Activated CD8-positive, alpha-beta T cell treated with anti-CD3 and anti-CD28 coated beads for 36 hours (primary cell): ENCODE measurements at regions not wholly inside any gene's neighbourhood (a gene's known extent, or its start where the extent isn't known, plus 50 kb on each side); places are given as distances from the start of the nearest gene placed in this dataset.

Source experiments
- ATAC-seq: fragments of 200-7000 bp; cut with Tn5 transposase; one replicate; pipeline ENCODE4 v1.10.0; 2021; ENCODE audit warnings: mild to moderate bottlenecking, moderate library complexity
- CTCF ChIA-PET: fragments of 350-600 bp; sonication (Branson Sonifier 250); formaldehyde crosslinking; loops from one replicate; lab custom pipeline; 2021; ENCODE audit warnings: antibody characterized with exemption; lab: Charles Lee
- POLR2A ChIA-PET: fragments of 350-600 bp; sonication (Branson Sonifier 250); formaldehyde crosslinking; loops from one replicate; lab custom pipeline; 2021; ENCODE audit warnings: antibody characterized with exemption; lab: Charles Lee
- DNase-seq: peaks from one replicate; pipeline ENCODE4 v3.0.0-alpha.2; 2020
- H3K27ac Mint-ChIP-seq: one replicate; pipeline ENCODE4 v1.8.0; 2021; ENCODE audit warnings: mild to moderate bottlenecking, mixed read lengths
- H3K27me3 Mint-ChIP-seq: one replicate; pipeline ENCODE4 v1.8.0; 2021; ENCODE audit warnings: mixed read lengths
- H3K36me3 Mint-ChIP-seq: one replicate; pipeline ENCODE4 v1.8.0; 2021; ENCODE audit warnings: low read depth, mixed read lengths
- H3K4me1 Mint-ChIP-seq: one replicate; pipeline ENCODE4 v1.8.0; 2021; ENCODE audit warnings: low read depth, mixed read lengths
- H3K4me3 Mint-ChIP-seq: one replicate; pipeline ENCODE4 v1.8.0; 2021; ENCODE audit warnings: mild to moderate bottlenecking, moderate library complexity, mixed read lengths
- H3K9me3 Mint-ChIP-seq: one replicate; pipeline ENCODE4 v1.8.0; 2021; ENCODE audit warnings: mixed read lengths
- CTCF ChIP-seq: fragments of 200-600 bp; IDR thresholded peaks from one replicate; pipeline ENCODE4 v1.8.0; 2022; ENCODE audit warnings: antibody characterized with exemption, mild to moderate bottlenecking
- intact Hi-C: fragments of 100-400 bp; cut with micrococcal nuclease; formaldehyde crosslinking; loops from one replicate; pipeline ENCODE4 v1.10.0; 2022

GRCh38 chr3:40911928-40912327 is 287.4 kb upstream of the CTNNB1 start:
- Mint-ChIP-seq H3K36me3 (no peaks in the 10 kb centered on the region), H3K9me3 (no peaks in the 10 kb centered on the region), H3K27ac (no peak overlapping the region), H3K4me3 (no peak overlapping the region), H3K27me3 (no peaks in the 10 kb centered on the region), H3K4me1 (no peaks in the 10 kb centered on the region)
- intact Hi-C loops: no loop called here
- DNase-seq (no peak), ATAC-seq (no peak)
- TF ChIP-seq CTCF: no peak
- ChIA-PET CTCF (no interaction called here), POLR2A (no interaction called here)

- ATAC-seq (no peak), DNase-seq (no peak)
- intact Hi-C loops: no loop called here
- CTCF ChIA-PET: no interaction called here
- POLR2A ChIA-PET: no interaction called here
- no peak for TF ChIP-seq CTCF
- H3K27ac Mint-ChIP-seq: no peak overlapping the region
- H3K4me1 Mint-ChIP-seq: no peaks in the 10 kb centered on the region
- H3K9me3 Mint-ChIP-seq: no peaks in the 10 kb centered on the region
- no peaks in the 10 kb centered on the region for H3K36me3 Mint-ChIP-seq
- no peaks in the 10 kb centered on the region for H3K27me3 Mint-ChIP-seq
- H3K4me3 Mint-ChIP-seq: no peak overlapping the region
These were observed 286.8 kb upstream of the CTNNB1 start for GRCh38 chr3:40912461-40912860.

- no peaks in the 10 kb centered on the region for H3K27me3 Mint-ChIP-seq
- H3K9me3 Mint-ChIP-seq: no peaks in the 10 kb centered on the region
- no peak for TF ChIP-seq CTCF
- no peak overlapping the region for H3K27ac Mint-ChIP-seq
- ATAC-seq (no peak), DNase-seq (no peak)
- ChIA-PET POLR2A (interaction anchor here (1.2 kb wide), 1 partner anchor 15 kb away, joined by 3 read pairs; no protein-coding TSS in a partner anchor), CTCF (no interaction called here)
- H3K36me3 Mint-ChIP-seq: no peaks in the 10 kb centered on the region
- no peak overlapping the region for H3K4me3 Mint-ChIP-seq
- no peaks in the 10 kb centered on the region for H3K4me1 Mint-ChIP-seq
- intact Hi-C loops: no loop called here
These were observed 286.1 kb upstream of the CTNNB1 start for GRCh38 chr3:40913192-40913591.

- Mint-ChIP-seq H3K9me3 (no peaks in the 10 kb centered on the region), H3K4me3 (no peak overlapping the region), H3K36me3 (no peaks in the 10 kb centered on the region), H3K27me3 (no peaks in the 10 kb centered on the region), H3K27ac (no peak overlapping the region), H3K4me1 (no peaks in the 10 kb centered on the region)
- no peak for TF ChIP-seq CTCF
- intact Hi-C loops: no loop called here
- CTCF ChIA-PET: no interaction called here
- ATAC-seq: no peak
- DNase-seq: no peak
- POLR2A ChIA-PET: interaction anchor here (1.2 kb wide), 1 partner anchor 16 kb away, joined by 3 read pairs; no protein-coding TSS in a partner anchor
These were observed 285.7 kb upstream of the CTNNB1 start for GRCh38 chr3:40913641-40914040.

- CTCF ChIA-PET: no interaction called here
- no peaks in the 10 kb centered on the region for H3K4me1 Mint-ChIP-seq
- ATAC-seq: no peak
- no peaks in the 10 kb centered on the region for H3K27me3 Mint-ChIP-seq
- H3K9me3 Mint-ChIP-seq: no peaks in the 10 kb centered on the region
- no peak for TF ChIP-seq CTCF
- H3K27ac Mint-ChIP-seq: no peak overlapping the region
- H3K4me3 Mint-ChIP-seq: no peak overlapping the region
- POLR2A ChIA-PET: no interaction called here
- H3K36me3 Mint-ChIP-seq: no peaks in the 10 kb centered on the region
- intact Hi-C loops: no loop called here
- no peak for DNase-seq
These were observed 284.8 kb upstream of the CTNNB1 start for GRCh38 chr3:40914475-40914874.
